NB4 (cell line): ENCODE measurements at regions not wholly inside any gene's neighbourhood (a gene's known extent, or its start where the extent isn't known, plus 50 kb on each side); places are given as distances from the start of the nearest gene placed in this dataset.

Experiments used
- DNase-seq: peaks from one replicate; pipeline ENCODE4 v3.0.0; 2010; ENCODE audit warnings: low read depth
- H3K4me3 ChIP-seq: one replicate; pipeline ENCODE4 v1.5.1; 2011; ENCODE audit warnings: mild to moderate bottlenecking, low read depth, low read length, moderate library complexity
- CTCF ChIP-seq: IDR thresholded peaks from one replicate; pipeline ENCODE4 v1.5.1; 2012; ENCODE audit warnings: low read depth, low read length
- MAX ChIP-seq: IDR thresholded peaks from 2 replicates; pipeline ENCODE4 v1.6.1; 2011; ENCODE audit warnings: low read depth, low read length
- MYC ChIP-seq: IDR thresholded peaks from 2 replicates; pipeline ENCODE4 v1.6.1; 2011; ENCODE audit warnings: low read depth, low read length
- POLR2A ChIP-seq: IDR thresholded peaks from 2 replicates; pipeline ENCODE4 v1.6.1; 2011; ENCODE audit warnings: mild to moderate bottlenecking; ENCODE audit not compliant: insufficient read length; ENCODE audit errors: extremely low read depth

GRCh38 chr10:117638200-117638599 is 95.7 kb downstream of the EMX2 start:
- DNase-seq, result no peak
- no peak for TF ChIP-seq CTCF
- no peak for TF ChIP-seq MAX
- TF ChIP-seq POLR2A, result no peak
- no peak for TF ChIP-seq MYC
- no peak overlapping the region for H3K4me3 ChIP-seq

- no peak for DNase-seq
- no peak for TF ChIP-seq POLR2A
- H3K4me3 ChIP-seq, result no peak overlapping the region
These were observed 96.2 kb downstream of the EMX2 start for GRCh38 chr10:117638664-117639200.

GRCh38 chr10:117640406-117640805 is 97.9 kb downstream of the EMX2 start:
- no peak for DNase-seq
- TF ChIP-seq MYC (no peak), MAX (no peak), CTCF (no peak), POLR2A (no peak)
- H3K4me3 ChIP-seq, result no peak overlapping the region

GRCh38 chr10:117646718-117647117 is 104.2 kb downstream of the EMX2 start:
- TF ChIP-seq MAX, result no peak
- no peak for TF ChIP-seq CTCF
- no peak for TF ChIP-seq MYC
- TF ChIP-seq POLR2A, result no peak
- H3K4me3 ChIP-seq, result no peak overlapping the region
- DNase-seq, result no peak

- H3K4me3 ChIP-seq, result no peak overlapping the region
- no peak for DNase-seq
- TF ChIP-seq MYC (no peak), POLR2A (no peak), CTCF (no peak), MAX (no peak)
These were observed 104.8 kb downstream of the EMX2 start for GRCh38 chr10:117647306-117647705.

GRCh38 chr10:117651121-117651520 is 108.6 kb downstream of the EMX2 start:
- no peak overlapping the region for H3K4me3 ChIP-seq
- TF ChIP-seq MYC, result no peak
- TF ChIP-seq POLR2A, result no peak
- TF ChIP-seq MAX, result no peak
- TF ChIP-seq CTCF, result no peak
- no peak for DNase-seq
